Peyer's patch (tissue), 4 donors: ENCODE measurements at regions not wholly inside any gene's neighbourhood (a gene's known extent, or its start where the extent isn't known, plus 50 kb on each side); places are given as distances from the start of the nearest gene placed in this dataset.

ENCODE experiments used
- POLR2A ChIP-seq, 2 donors: fragments of 450-650 bp; IDR thresholded peaks; one replicate each; pipeline ENCODE4 v1.5.1; 2017; ENCODE audit warnings: antibody characterized with exemption in 2 of 2, mild to moderate bottlenecking in 2 of 2, moderate library complexity in 2 of 2
- TF ChIP-seq, protein P1 (sequence below), 6 experiments: fragments of 450-650 bp in 4 of 6; fragments of 200-600 bp in 2 of 6; sonication (generic) in 1 of 6; IDR thresholded peaks; one replicate each; pipeline ENCODE4 v1.5.1; 2017 to 2019; ENCODE audit warnings: antibody characterized with exemption in 6 of 6, mild to moderate bottlenecking in 3 of 6, moderate library complexity in 1 of 6

DNA sequence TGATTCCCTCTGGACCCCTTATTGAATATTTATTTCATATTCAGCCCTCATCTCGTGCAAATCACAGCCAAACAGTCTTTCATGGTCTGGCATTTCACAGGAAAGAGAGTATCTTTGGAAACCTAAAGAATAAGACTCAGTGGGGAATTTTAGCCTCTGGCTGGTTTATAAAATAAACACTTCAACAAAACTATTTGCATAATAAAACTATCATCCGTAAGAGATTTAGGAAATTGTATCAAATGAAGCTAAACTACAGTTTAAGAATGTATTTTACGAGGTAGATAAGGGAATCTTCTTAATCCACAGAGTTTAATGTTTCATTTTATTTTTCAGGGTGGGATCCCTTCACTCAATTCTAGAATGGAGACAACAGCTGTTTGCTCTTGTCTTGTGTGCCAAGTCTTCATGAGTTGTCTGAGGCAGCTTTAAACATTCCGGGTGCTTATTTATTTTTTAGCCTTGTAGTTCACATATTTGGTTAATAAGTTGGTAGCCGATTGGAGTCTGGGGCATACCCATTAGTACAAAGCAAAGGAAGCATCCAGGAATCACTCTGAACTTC is 634.4 kb upstream of the KLF12 start:
- TF ChIP-seq, protein P1, sequence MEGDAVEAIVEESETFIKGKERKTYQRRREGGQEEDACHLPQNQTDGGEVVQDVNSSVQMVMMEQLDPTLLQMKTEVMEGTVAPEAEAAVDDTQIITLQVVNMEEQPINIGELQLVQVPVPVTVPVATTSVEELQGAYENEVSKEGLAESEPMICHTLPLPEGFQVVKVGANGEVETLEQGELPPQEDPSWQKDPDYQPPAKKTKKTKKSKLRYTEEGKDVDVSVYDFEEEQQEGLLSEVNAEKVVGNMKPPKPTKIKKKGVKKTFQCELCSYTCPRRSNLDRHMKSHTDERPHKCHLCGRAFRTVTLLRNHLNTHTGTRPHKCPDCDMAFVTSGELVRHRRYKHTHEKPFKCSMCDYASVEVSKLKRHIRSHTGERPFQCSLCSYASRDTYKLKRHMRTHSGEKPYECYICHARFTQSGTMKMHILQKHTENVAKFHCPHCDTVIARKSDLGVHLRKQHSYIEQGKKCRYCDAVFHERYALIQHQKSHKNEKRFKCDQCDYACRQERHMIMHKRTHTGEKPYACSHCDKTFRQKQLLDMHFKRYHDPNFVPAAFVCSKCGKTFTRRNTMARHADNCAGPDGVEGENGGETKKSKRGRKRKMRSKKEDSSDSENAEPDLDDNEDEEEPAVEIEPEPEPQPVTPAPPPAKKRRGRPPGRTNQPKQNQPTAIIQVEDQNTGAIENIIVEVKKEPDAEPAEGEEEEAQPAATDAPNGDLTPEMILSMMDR (IDR thresholded peaks at IDR 0.05) = no peak
- TF ChIP-seq POLR2A (IDR thresholded peaks at IDR 0.05) = no peak
